H1 (cell line): ENCODE measurements at regions not wholly inside any gene's neighbourhood (a gene's known extent, or its start where the extent isn't known, plus 50 kb on each side); places are given as distances from the start of the nearest gene placed in this dataset.

Source experiments
- CTCF ChIA-PET: fragments of 300-600 bp; sonication (Branson Sonifier 250); formaldehyde crosslinking; loops from one replicate; lab custom pipeline; 2021; ENCODE audit not compliant: partially characterized antibody; lab: Charles Lee
- POLR2A ChIA-PET: fragments of 300-600 bp; sonication (Branson Sonifier 250); formaldehyde crosslinking; loops from one replicate; lab custom pipeline; 2021; ENCODE audit warnings: inconsistent platforms; ENCODE audit not compliant: partially characterized antibody; lab: Charles Lee
- DNase-seq, 2 experiments: peaks; one replicate each; pipeline versions ENCODE4 v3.0.0 to v3.0.0-alpha.2; 2010 to 2022; ENCODE audit warnings: low spot score in 2 of 2, low read depth in 1 of 2, mixed read lengths in 1 of 2
- FAIRE-seq: peaks from 2 replicates; lab custom pipeline; 2011; peaks lifted over from hg19 to GRCh38; lab: Jason Lieb, UNC
- H2AFZ ChIP-seq: 2 replicates; pipeline ENCODE4 v1.8.1; 2012; ENCODE audit warnings: low read length, inconsistent platforms
- H2AK5ac ChIP-seq: 2 replicates; pipeline ENCODE4 v1.6.1; 2013; ENCODE audit warnings: low read depth, low read length
- H2BK120ac ChIP-seq: replicated peaks from 2 replicates; pipeline ENCODE3; 2013; ENCODE audit warnings: low read depth, low read length, inconsistent platforms
- H2BK12ac ChIP-seq: 2 replicates; pipeline ENCODE4 v1.6.1; 2013; ENCODE audit warnings: low read depth, low read length
- H2BK15ac ChIP-seq: 2 replicates; pipeline ENCODE4 v1.6.1; 2013; ENCODE audit warnings: low read length
- H2BK20ac ChIP-seq: 2 replicates; pipeline ENCODE4 v1.6.1; 2013; ENCODE audit warnings: low read length
- H2BK5ac ChIP-seq: 2 replicates; pipeline ENCODE4 v1.6.1; 2013; ENCODE audit warnings: low read depth, low read length
- H3K14ac ChIP-seq: 2 replicates; pipeline ENCODE4 v1.6.1; 2013; ENCODE audit warnings: inconsistent platforms; ENCODE audit not compliant: insufficient read length
- H3K18ac ChIP-seq: 2 replicates; pipeline ENCODE4 v1.6.1; 2013; ENCODE audit warnings: low read length; ENCODE audit errors: extremely low read depth
- H3K23ac ChIP-seq: 2 replicates; pipeline ENCODE4 v1.6.1; 2013; ENCODE audit warnings: inconsistent platforms; ENCODE audit not compliant: insufficient read length
- H3K23me2 ChIP-seq: 2 replicates; pipeline ENCODE4 v1.6.1; 2013; ENCODE audit warnings: low read depth, low read length
- H3K27ac ChIP-seq: 2 replicates; pipeline ENCODE4 v1.6.1; 2011; ENCODE audit warnings: low read depth, low read length, inconsistent platforms
- H3K27me3 ChIP-seq, 4 experiments: replicated peaks in 1 of 4; 1 replicate in 1 of 4; 2 replicates in 3 of 4; pipeline versions ENCODE4 v1.6.1 to v1.8.1; 2011 to 2013; ENCODE audit warnings: low read length in 3 of 4, mild to moderate bottlenecking in 3 of 4, inconsistent platforms in 2 of 4, mixed read lengths in 2 of 4, moderate library complexity in 1 of 4; ENCODE audit not compliant: control insufficient read depth in 3 of 4, insufficient read depth in 3 of 4; ENCODE audit errors: extremely low read depth in 1 of 4
- H3K36me3 ChIP-seq, 4 experiments: 2 replicates each; pipeline versions ENCODE4 v1.6.1 to v1.8.1; 2011 to 2013; ENCODE audit warnings: mild to moderate bottlenecking in 4 of 4, low read length in 3 of 4, moderate library complexity in 2 of 4, control low read depth in 1 of 4, inconsistent platforms in 1 of 4; ENCODE audit not compliant: insufficient read depth in 4 of 4, control insufficient read depth in 2 of 4
- H3K4ac ChIP-seq: replicated peaks from 2 replicates; pipeline ENCODE3; 2013; ENCODE audit warnings: low read length, low read depth, mixed read lengths, inconsistent platforms; ENCODE audit not compliant: insufficient read length
- H3K4me1 ChIP-seq, 4 experiments: replicated peaks in 1 of 4; 1 replicate in 1 of 4; 2 replicates in 3 of 4; pipeline versions ENCODE4 v1.6.1 to v1.8.1; 2011 to 2013; ENCODE audit warnings: low read length in 3 of 4, inconsistent platforms in 2 of 4, mixed read lengths in 1 of 4; ENCODE audit not compliant: insufficient read depth in 4 of 4, control insufficient read depth in 3 of 4
- H3K4me2 ChIP-seq, 2 experiments: 2 replicates each; pipeline versions ENCODE4 v1.6.1 to v1.8.1; 2011 to 2013; ENCODE audit warnings: low read depth in 2 of 2, low read length in 2 of 2, control low read depth in 1 of 2, inconsistent platforms in 1 of 2, mild to moderate bottlenecking in 1 of 2; ENCODE audit not compliant: insufficient read depth in 1 of 2
- H3K4me3 ChIP-seq, 4 experiments: fragments of 200-600, 300-600 bp in 1 of 4; sonication (generic), shearing (Covaris generic), sonication (Bioruptor Twin) in 1 of 4; 2 replicates each; pipeline versions ENCODE4 v1.5.1 to v1.8.1; 2011 to 2016; ENCODE audit warnings: low read length in 4 of 4, low read depth in 3 of 4, control low read depth in 2 of 4, inconsistent platforms in 2 of 4, mild to moderate bottlenecking in 2 of 4, mixed read lengths in 1 of 4, moderate library complexity in 1 of 4; ENCODE audit not compliant: insufficient read depth in 2 of 4; ENCODE audit errors: extremely low read depth in 1 of 4
- H3K56ac ChIP-seq: replicated peaks from 2 replicates; pipeline ENCODE3; 2013; ENCODE audit warnings: low read depth, mild to moderate bottlenecking, mixed read lengths, low read length, inconsistent platforms; ENCODE audit not compliant: insufficient read length
- H3K79me1 ChIP-seq: 2 replicates; pipeline ENCODE4 v1.6.1; 2013; ENCODE audit warnings: low read depth, low read length, control low read depth
- H3K79me2 ChIP-seq, 2 experiments: 2 replicates each; pipeline versions ENCODE4 v1.6.1 to v1.8.1; 2012 to 2013; ENCODE audit warnings: low read length in 2 of 2, mild to moderate bottlenecking in 2 of 2, inconsistent platforms in 1 of 2; ENCODE audit not compliant: insufficient read depth in 2 of 2, control insufficient read depth in 1 of 2
- H3K9ac ChIP-seq, 4 experiments: replicated peaks in 1 of 4; 1 replicate in 1 of 4; 2 replicates in 3 of 4; pipeline versions ENCODE4 v1.6.1 to v1.8.1; 2011 to 2013; ENCODE audit warnings: low read depth in 3 of 4, low read length in 3 of 4, control low read depth in 2 of 4, mild to moderate bottlenecking in 2 of 4, moderate library complexity in 2 of 4, inconsistent platforms in 1 of 4; ENCODE audit errors: extremely low read depth in 1 of 4
- H3K9me3 ChIP-seq, 2 experiments: 2 replicates each; pipeline versions ENCODE4 v1.6.1 to v1.8.1; 2012 to 2013; ENCODE audit warnings: mild to moderate bottlenecking in 2 of 2, moderate library complexity in 2 of 2, control low read depth in 1 of 2, inconsistent platforms in 1 of 2, low read depth in 1 of 2, low read length in 1 of 2, mixed read lengths in 1 of 2; ENCODE audit not compliant: insufficient read depth in 2 of 2
- H4K20me1 ChIP-seq, 2 experiments: replicated peaks in 1 of 2; 2 replicates each; pipeline versions ENCODE3 to v1.8.1; 2011 to 2013; ENCODE audit warnings: inconsistent platforms in 2 of 2, low read length in 2 of 2, mild to moderate bottlenecking in 1 of 2; ENCODE audit not compliant: insufficient read depth in 2 of 2, control insufficient read depth in 1 of 2
- H4K5ac ChIP-seq: 2 replicates; pipeline ENCODE4 v1.6.1; 2013; ENCODE audit warnings: low read length, low read depth, mixed read lengths, inconsistent platforms; ENCODE audit not compliant: insufficient read length
- H4K8ac ChIP-seq: 2 replicates; pipeline ENCODE4 v1.8.0; 2013; ENCODE audit warnings: mild to moderate bottlenecking, moderate library complexity, low read length, inconsistent platforms; ENCODE audit not compliant: insufficient read depth; ENCODE audit errors: extremely low read depth
- H4K91ac ChIP-seq: replicated peaks from 2 replicates; pipeline ENCODE3; 2013; ENCODE audit warnings: low read length, mixed read lengths, inconsistent platforms; ENCODE audit not compliant: insufficient read length
- ASH2L ChIP-seq: fragments of 200-600, 300-600 bp; sonication (generic); IDR thresholded peaks from one replicate; pipeline ENCODE4 v1.7.1; 2017; ENCODE audit warnings: low read length
- BACH1 ChIP-seq: IDR thresholded peaks from 2 replicates; pipeline ENCODE4 v1.6.1; 2012; ENCODE audit warnings: low read length, improper control_type of control experiment
- CBX8 ChIP-seq: fragments of 300-800, 300-1000 bp; sonication (generic); IDR thresholded peaks from 2 replicates; pipeline ENCODE4 v1.7.1; 2016; ENCODE audit warnings: low read depth, low read length, borderline replicate concordance
- CTBP2 ChIP-seq: IDR thresholded peaks from 2 replicates; pipeline ENCODE4 v1.7.0; 2011; ENCODE audit warnings: borderline replicate concordance, mild to moderate bottlenecking, moderate library complexity, mixed read lengths, low read length; ENCODE audit not compliant: insufficient read depth, insufficient read length
- EP300 ChIP-seq, 2 experiments: IDR thresholded peaks; 1 replicate in 1 of 2; 2 replicates in 1 of 2; pipeline ENCODE4 v1.6.1; 2011 to 2012; ENCODE audit warnings: low read depth in 2 of 2, low read length in 2 of 2, mild to moderate bottlenecking in 2 of 2, borderline replicate concordance in 1 of 2, inconsistent platforms in 1 of 2, moderate library complexity in 1 of 2
- EZH2 ChIP-seq: fragments of 200-600 bp; sonication (generic); IDR thresholded peaks from 2 replicates; pipeline ENCODE4 v1.7.1; 2012; ENCODE audit warnings: low read depth, mild to moderate bottlenecking, moderate library complexity, low read length, inconsistent platforms; ENCODE audit not compliant: severe bottlenecking
- JUND ChIP-seq: IDR thresholded peaks from 2 replicates; pipeline ENCODE4 v1.6.1; 2011; ENCODE audit warnings: mild to moderate bottlenecking, improper control_type of control experiment, low read length
- MAFK ChIP-seq: IDR thresholded peaks from 2 replicates; pipeline ENCODE4 v1.6.1; 2012; ENCODE audit warnings: low read depth, mild to moderate bottlenecking, improper control_type of control experiment, low read length
- NRF1 ChIP-seq: IDR thresholded peaks from 2 replicates; pipeline ENCODE4 v1.6.1; 2011; ENCODE audit warnings: mild to moderate bottlenecking, low read depth, low read length, improper control_type of control experiment
- POLR2AphosphoS5 ChIP-seq: IDR thresholded peaks from 2 replicates; pipeline ENCODE4 v1.6.1; 2011; ENCODE audit warnings: low read depth, low read length
- RBBP5 ChIP-seq: IDR thresholded peaks from 2 replicates; pipeline ENCODE4 v1.7.1; 2012; ENCODE audit warnings: low read depth, mild to moderate bottlenecking, inconsistent platforms, low read length, moderate library complexity, borderline replicate concordance
- RNF2 ChIP-seq: fragments of 200-900, 300-1000 bp; sonication (generic); IDR thresholded peaks from 2 replicates; pipeline ENCODE4 v1.7.1; 2016; ENCODE audit warnings: borderline replicate concordance, low read depth, mild to moderate bottlenecking, antibody characterized with exemption, low read length; ENCODE audit not compliant: poor library complexity, severe bottlenecking; ENCODE audit errors: missing control alignments
- RXRA ChIP-seq: IDR thresholded peaks from 2 replicates; pipeline ENCODE4 v1.6.1; 2011; ENCODE audit warnings: low read depth, mild to moderate bottlenecking, low read length, moderate library complexity; ENCODE audit not compliant: insufficient read depth
- SP2 ChIP-seq: IDR thresholded peaks from 2 replicates; pipeline ENCODE4 v1.6.1; 2012; ENCODE audit warnings: mild to moderate bottlenecking, low read length, inconsistent platforms
- TCF12 ChIP-seq: IDR thresholded peaks from 2 replicates; pipeline ENCODE4 v1.6.1; 2011; ENCODE audit warnings: low read depth, mild to moderate bottlenecking, low read length
- TEAD4 ChIP-seq: IDR thresholded peaks from 2 replicates; pipeline ENCODE4 v1.6.1; 2012; ENCODE audit warnings: low read depth, low read length, inconsistent platforms, mixed read lengths
- WGBS, 2 experiments: shearing (Covaris generic) in 1 of 2; methylation state at CpG; one replicate each; pipeline versions ENCODE4 v1.1.6 to v1.1.7; 2013 to 2015; ENCODE audit warnings: low lambda C conversion rate in 2 of 2, mixed read lengths in 2 of 2, inconsistent platforms in 1 of 2, low coverage in 1 of 2, missing lambda C conversion rate in 1 of 2; ENCODE audit not compliant: insufficient replicate concordance in 2 of 2, insufficient coverage in 1 of 2, insufficient read length in 1 of 2; ENCODE audit errors: extremely low coverage in 1 of 2, missing lambda C conversion rate in 1 of 2; 5-methylcytosine and 5-hydroxymethylcytosine counted together

- ChIA-PET POLR2A (no interaction called here), CTCF (no interaction called here)
- no peak overlapping the region for H4K8ac ChIP-seq
- no peak overlapping the region for H3K4ac ChIP-seq
- FAIRE-seq (no peak), DNase-seq (no peak)
- H3K4me3 ChIP-seq: no peak overlapping the region
- no peak overlapping the region for H4K5ac ChIP-seq
- no peak overlapping the region for H2BK20ac ChIP-seq
- no peaks in the 10 kb centered on the region for H3K27me3 ChIP-seq
- H2AFZ ChIP-seq: no peak overlapping the region
- no peak overlapping the region for H3K23ac ChIP-seq
- H3K79me2 ChIP-seq: no peaks in the 10 kb centered on the region
- H2BK12ac ChIP-seq: no peak overlapping the region
- H2BK15ac ChIP-seq: no peak overlapping the region
- H4K91ac ChIP-seq: no peak overlapping the region
- H3K9ac ChIP-seq: no peak overlapping the region
- no peak overlapping the region for H3K18ac ChIP-seq
- no peaks in the 10 kb centered on the region for H3K79me1 ChIP-seq
- no peak overlapping the region for H3K4me2 ChIP-seq
- H2AK5ac ChIP-seq: no peak overlapping the region
- no peaks in the 10 kb centered on the region for H3K4me1 ChIP-seq
- H3K27ac ChIP-seq: no peak overlapping the region
- no peak overlapping the region for H3K14ac ChIP-seq
- no peak overlapping the region for H2BK120ac ChIP-seq
- no peak overlapping the region for H3K56ac ChIP-seq
- H3K9me3 ChIP-seq: no peaks in the 10 kb centered on the region
- 99% methylated on average over 3 of the region's 3 CpGs; no CpG with 5 or more reads in 1 of the 2 experiments for WGBS, 2 experiments
- H3K23me2 ChIP-seq: no peaks in the 10 kb centered on the region
- no peaks in the 10 kb centered on the region for H3K36me3 ChIP-seq
- no peaks in the 10 kb centered on the region for H4K20me1 ChIP-seq
- no peak overlapping the region for H2BK5ac ChIP-seq
- no peak for TF ChIP-seq RBBP5
- no peak for TF ChIP-seq BACH1
- TF ChIP-seq POLR2AphosphoS5: no peak
- TF ChIP-seq EZH2: no peak
- TF ChIP-seq RNF2: no peak
- TF ChIP-seq CTBP2: no peak
- no peak for TF ChIP-seq TEAD4
- no peak for TF ChIP-seq TCF12
- no peak for TF ChIP-seq NRF1
- no peak for TF ChIP-seq JUND
- no peak for TF ChIP-seq RXRA
- TF ChIP-seq CBX8: no peak
- TF ChIP-seq SP2: no peak
- TF ChIP-seq ASH2L: no peak
- no peak for TF ChIP-seq EP300 (IDR thresholded peaks at IDR 0.05; ENCODE audit: borderline replicate concordance in 1 of 2, low read depth in 2 of 2, low read length in 2 of 2)
- TF ChIP-seq MAFK: no peak
These were observed 207.5 kb upstream of the GNAI1 start for GRCh38 chr7:79927116-79927515.
